CD14-positive monocyte (primary cell): ENCODE measurements at regions not wholly inside any gene's neighbourhood (a gene's known extent, or its start where the extent isn't known, plus 50 kb on each side); places are given as distances from the start of the nearest gene placed in this dataset.

ENCODE experiments used
- DNase-seq, 3 donors: peaks; one replicate each; pipeline ENCODE4 v3.0.0-alpha.2; 2011 to 2022
- H2AFZ ChIP-seq: 2 replicates; pipeline ENCODE4 v1.6.0; 2012; ENCODE audit warnings: mild to moderate bottlenecking, low read depth, low read length, inconsistent platforms; ENCODE audit not compliant: insufficient read depth, poor library complexity, severe bottlenecking
- H3K27ac ChIP-seq, 2 donors: 1 replicate in 1 of 2; 2 replicates in 1 of 2; pipeline ENCODE4 v1.5.1; 2012 to 2013; ENCODE audit warnings: low read length in 2 of 2, control low read depth in 1 of 2, inconsistent platforms in 1 of 2, low read depth in 1 of 2, mild to moderate bottlenecking in 1 of 2
- H3K27me3 ChIP-seq, 2 donors: one replicate each; pipeline versions ENCODE4 v1.6.0 to v1.6.1; 2011 to 2013; ENCODE audit warnings: low read length in 2 of 2; ENCODE audit not compliant: control insufficient read depth in 2 of 2, insufficient read depth in 2 of 2
- H3K36me3 ChIP-seq, 2 donors: replicated peaks in 1 of 2; 1 replicate in 1 of 2; 2 replicates in 1 of 2; pipeline versions ENCODE4 v1.5.1 to v1.6.1; 2012 to 2013; ENCODE audit warnings: low read length in 2 of 2, control low read depth in 1 of 2, inconsistent platforms in 1 of 2, mild to moderate bottlenecking in 1 of 2; ENCODE audit not compliant: insufficient read depth in 2 of 2, control insufficient read depth in 1 of 2
- H3K4me1 ChIP-seq, 2 donors: 1 replicate in 1 of 2; 2 replicates in 1 of 2; pipeline versions ENCODE4 v1.5.1 to v1.6.1; 2012 to 2013; ENCODE audit warnings: low read length in 2 of 2, control low read depth in 1 of 2, inconsistent platforms in 1 of 2, mild to moderate bottlenecking in 1 of 2, moderate library complexity in 1 of 2; ENCODE audit not compliant: insufficient read depth in 2 of 2, control insufficient read depth in 1 of 2
- H3K4me2 ChIP-seq: replicated peaks from 2 replicates; pipeline ENCODE3; 2012; ENCODE audit warnings: low read length, moderate library complexity, mild to moderate bottlenecking; ENCODE audit not compliant: poor library complexity, severe bottlenecking; ENCODE audit errors: extremely low read depth
- H3K4me3 ChIP-seq, 3 experiments: fragments of 200-600 bp in 1 of 3; sonication (generic) in 1 of 3; replicated peaks in 1 of 3; 1 replicate in 2 of 3; 2 replicates in 1 of 3; pipeline ENCODE4 v1.5.1; 2011 to 2013; ENCODE audit warnings: low read length in 3 of 3, mild to moderate bottlenecking in 3 of 3, control low read depth in 2 of 3, low read depth in 2 of 3, inconsistent platforms in 1 of 3, moderate library complexity in 1 of 3
- H3K79me2 ChIP-seq: 2 replicates; pipeline ENCODE4 v1.6.0; 2012; ENCODE audit warnings: mild to moderate bottlenecking, control low read depth, inconsistent platforms, low read length, moderate library complexity; ENCODE audit not compliant: insufficient read depth
- H3K9ac ChIP-seq: 2 replicates; pipeline ENCODE4 v1.6.0; 2017; ENCODE audit warnings: low read length, mild to moderate bottlenecking; ENCODE audit not compliant: insufficient read depth, poor library complexity, severe bottlenecking
- H3K9me3 ChIP-seq, 2 donors: replicated peaks in 1 of 2; 1 replicate in 1 of 2; 2 replicates in 1 of 2; pipeline versions ENCODE4 v1.5.1 to v1.6.1; 2012 to 2013; ENCODE audit warnings: low read length in 2 of 2, control low read depth in 1 of 2; ENCODE audit not compliant: control insufficient read depth in 1 of 2, insufficient read depth in 1 of 2
- H4K20me1 ChIP-seq: 2 replicates; pipeline ENCODE4 v1.6.0; 2012; ENCODE audit warnings: mild to moderate bottlenecking, low read length, control low read depth, moderate library complexity; ENCODE audit not compliant: insufficient read depth
- H3K27ac Mint-ChIP-seq, 7 donors: one replicate each; pipeline ENCODE4 v1.8.0; 2020; ENCODE audit warnings: mild to moderate bottlenecking in 7 of 7, mixed read lengths in 7 of 7, moderate library complexity in 6 of 7, inconsistent platforms in 2 of 7
- H3K27me3 Mint-ChIP-seq, 3 donors: one replicate each; pipeline ENCODE4 v1.8.0; 2021 to 2022; ENCODE audit warnings: low read depth in 3 of 3, mild to moderate bottlenecking in 3 of 3, mixed read lengths in 3 of 3, moderate library complexity in 3 of 3, inconsistent platforms in 1 of 3
- H3K36me3 Mint-ChIP-seq, 2 donors: one replicate each; pipeline ENCODE4 v1.8.0; 2020; ENCODE audit warnings: mixed read lengths in 2 of 2, inconsistent platforms in 1 of 2, mild to moderate bottlenecking in 1 of 2
- H3K4me1 Mint-ChIP-seq: one replicate; pipeline ENCODE4 v1.8.0; 2020; ENCODE audit warnings: mild to moderate bottlenecking, mixed read lengths
- H3K4me3 Mint-ChIP-seq, 2 donors: one replicate each; pipeline ENCODE4 v1.8.0; 2020; ENCODE audit warnings: mild to moderate bottlenecking in 2 of 2, mixed read lengths in 2 of 2, moderate library complexity in 1 of 2
- H3K9me3 Mint-ChIP-seq, 7 donors: one replicate each; pipeline ENCODE4 v1.8.0; 2020 to 2022; ENCODE audit warnings: mixed read lengths in 7 of 7, mild to moderate bottlenecking in 6 of 7, moderate library complexity in 6 of 7, inconsistent platforms in 2 of 7
- CTCF ChIP-seq: fragments of 200-600 bp; IDR thresholded peaks from one replicate; pipeline ENCODE4 v1.8.0; 2022; ENCODE audit warnings: antibody characterized with exemption, mild to moderate bottlenecking
- WGBS: methylation state at CpG from one replicate; pipeline ENCODE4 v1.1.5; 2013; ENCODE audit warnings: missing lambda C conversion rate; ENCODE audit not compliant: insufficient coverage; 5-methylcytosine and 5-hydroxymethylcytosine counted together
- intact Hi-C, 2 donors: fragments of 100-400 bp; cut with micrococcal nuclease; formaldehyde crosslinking; loops; one replicate each; pipeline versions ENCODE4 v1.15.0 to v1.15.1; 2023

DNA sequence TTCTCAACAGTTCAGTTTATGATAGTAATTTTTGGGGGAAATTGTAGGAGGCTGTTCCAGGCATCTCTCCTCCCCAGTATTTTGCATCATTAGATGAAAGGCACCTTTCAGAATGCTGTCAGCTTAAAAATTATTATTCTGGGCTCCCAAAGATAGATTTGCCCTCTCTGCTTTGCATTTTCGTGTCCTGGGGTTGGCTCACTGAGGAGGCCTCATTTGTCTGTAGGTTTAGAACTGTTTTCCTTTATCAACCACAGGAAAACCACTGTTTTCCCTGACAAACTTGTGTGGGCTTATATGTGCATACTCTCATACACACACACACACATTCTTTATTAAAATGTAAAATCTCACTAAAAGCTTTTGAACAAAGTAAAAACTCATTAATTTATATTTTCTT, 197.2 kb upstream of the VCX3A start:
- Mint-ChIP-seq H3K36me3 (no peaks in the 10 kb centered on the region), H3K4me1 (no peaks in the 10 kb centered on the region), H3K9me3 (peaks cover 2 to 13% (median 3%) of the 10 kb centered on the region in 7 donors), H3K27me3 (no peaks in the 10 kb centered on the region), H3K4me3 (no peak overlapping the region), H3K27ac (no peak overlapping the region)
- no peak overlapping the region for H3K27ac ChIP-seq
- peaks cover 0 to 5% of the 10 kb centered on the region in 2 donors for H3K9me3 ChIP-seq
- no peaks in the 10 kb centered on the region for H3K36me3 ChIP-seq
- no peak overlapping the region for H3K4me2 ChIP-seq
- H2AFZ ChIP-seq, result no peak overlapping the region
- no peaks in the 10 kb centered on the region for H4K20me1 ChIP-seq
- H3K4me1 ChIP-seq, result no peaks in the 10 kb centered on the region
- intact Hi-C loops, result no loop called here
- H3K79me2 ChIP-seq, result no peaks in the 10 kb centered on the region
- no peaks in the 10 kb centered on the region for H3K27me3 ChIP-seq
- TF ChIP-seq CTCF, result no peak
- no peak overlapping the region for H3K4me3 ChIP-seq
- no peak for DNase-seq
- no CpG with 5 or more reads among the region's 1 CpG for WGBS
- H3K9ac ChIP-seq, result no peak overlapping the region

GRCh38 chrX:6729626-6730025, 194.7 kb upstream of the VCX3A start:
- H3K4me1 Mint-ChIP-seq, result no peaks in the 10 kb centered on the region
- H3K4me3 ChIP-seq, result no peak overlapping the region
- no peak overlapping the region for H3K4me2 ChIP-seq
- H3K4me3 Mint-ChIP-seq, result no peak overlapping the region
- no peaks in the 10 kb centered on the region for H3K27me3 ChIP-seq
- H2AFZ ChIP-seq, result no peak overlapping the region
- H3K36me3 ChIP-seq, result no peaks in the 10 kb centered on the region
- no peak for DNase-seq
- no peak for TF ChIP-seq CTCF
- no peak overlapping the region for H3K27ac Mint-ChIP-seq
- no peaks in the 10 kb centered on the region for H3K36me3 Mint-ChIP-seq
- peaks cover 2 to 10% (median 2%) of the 10 kb centered on the region in 7 donors for H3K9me3 Mint-ChIP-seq
- 33% methylated on average over 7 of the region's 9 CpGs for WGBS
- H3K9me3 ChIP-seq, result peaks cover 0 to 5% of the 10 kb centered on the region in 2 donors
- no peaks in the 10 kb centered on the region for H4K20me1 ChIP-seq
- H3K9ac ChIP-seq, result no peak overlapping the region
- no peaks in the 10 kb centered on the region for H3K27me3 Mint-ChIP-seq
- H3K4me1 ChIP-seq, result no peaks in the 10 kb centered on the region
- intact Hi-C loops, result no loop called here
- H3K27ac ChIP-seq, result no peak overlapping the region
- H3K79me2 ChIP-seq, result no peaks in the 10 kb centered on the region
